HG03439 (cell line): ENCODE measurements at regions not wholly inside any gene's neighbourhood (a gene's known extent, or its start where the extent isn't known, plus 50 kb on each side); places are given as distances from the start of the nearest gene placed in this dataset.
"Not testable (repeated sequence)": the region's sequence is repeated elsewhere in the genome, so short reads cannot be mapped to it uniquely, and the experiment has no call there.

ENCODE experiments used
- ATAC-seq: cut with Tn5 transposase; IDR thresholded peaks from one replicate; pipeline ENCODE4 v1.9.1; 2021; ENCODE audit warnings: mild to moderate bottlenecking, moderate library complexity; ENCODE audit not compliant: unreplicated experiment

DNA sequence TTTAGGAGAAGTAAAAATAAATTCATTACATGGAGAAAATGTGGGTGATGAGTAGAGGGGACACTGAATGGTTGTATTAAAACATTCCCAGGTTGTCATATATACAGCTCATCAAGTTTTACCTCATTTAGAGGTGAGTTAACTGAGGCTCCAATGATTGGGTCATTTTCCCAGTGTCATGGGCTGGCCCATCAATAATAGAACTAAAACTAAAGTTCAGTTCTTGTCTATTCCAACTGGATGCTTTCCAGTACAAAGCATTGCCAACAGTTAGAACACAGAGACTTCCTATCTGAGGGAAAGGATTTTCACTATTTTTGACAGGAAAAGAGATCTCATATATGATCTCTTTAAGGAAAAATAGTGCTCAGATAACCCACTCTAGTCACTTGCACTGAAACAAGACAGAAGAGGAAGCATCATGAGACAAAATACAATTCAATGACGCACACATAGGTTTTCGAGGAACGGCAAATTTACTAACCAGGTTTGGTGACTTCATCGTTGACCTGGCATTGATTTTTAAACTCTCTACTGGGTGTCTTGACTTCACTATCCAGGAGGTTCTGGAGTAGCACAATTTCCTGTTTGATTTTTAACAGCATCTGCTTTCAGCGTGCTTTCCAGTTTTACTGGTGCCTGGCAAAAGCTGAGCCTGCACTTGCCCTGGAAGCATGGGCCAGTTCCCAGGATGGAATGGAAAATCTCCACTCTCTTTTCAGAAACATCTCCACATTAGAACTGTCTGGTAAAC lies 195.5 kb upstream of the FBXL4 start:
- ATAC-seq, result no peak

DNA sequence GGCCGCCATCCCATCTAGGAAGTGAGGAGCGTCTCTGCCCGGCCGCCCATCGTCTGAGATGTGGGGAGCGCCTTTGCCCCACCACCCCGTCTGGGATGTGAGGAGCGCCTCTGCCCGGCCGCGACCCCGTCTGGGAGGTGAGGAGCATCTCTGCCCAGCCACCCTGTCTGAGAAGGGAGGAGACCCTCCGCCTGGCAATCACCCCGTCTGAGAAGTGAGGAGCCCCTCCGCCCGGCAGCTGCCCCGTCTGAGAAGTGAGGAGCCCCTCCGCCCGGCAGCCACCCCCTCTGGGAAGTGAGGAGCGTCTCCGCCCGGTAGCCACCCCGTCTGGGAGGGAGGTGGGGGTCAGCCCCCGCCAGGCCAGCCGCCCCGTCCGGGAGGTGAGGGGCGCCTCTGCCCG lies 194.2 kb upstream of the FBXL4 start:
- ATAC-seq, result not testable (repeated sequence)

DNA sequence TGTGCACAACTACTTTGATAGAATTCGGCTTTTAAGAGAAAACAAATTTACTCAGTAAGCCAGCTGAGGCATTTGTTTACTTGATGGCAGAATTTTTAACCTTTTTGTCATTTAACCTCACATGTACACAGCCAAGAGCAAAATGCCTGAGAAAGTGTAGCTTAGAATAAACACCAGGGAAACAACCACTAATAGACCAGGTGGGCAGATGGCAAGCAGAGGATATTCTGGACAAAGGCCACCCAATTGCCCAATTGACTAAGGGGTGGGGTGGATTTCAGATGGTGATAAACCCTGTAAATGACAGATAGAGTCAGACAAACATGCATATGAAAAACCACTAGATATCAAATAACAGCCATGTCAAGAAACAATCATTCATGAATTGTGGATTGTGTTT lies 190.7 kb upstream of the FBXL4 start:
- ATAC-seq, result no peak

DNA sequence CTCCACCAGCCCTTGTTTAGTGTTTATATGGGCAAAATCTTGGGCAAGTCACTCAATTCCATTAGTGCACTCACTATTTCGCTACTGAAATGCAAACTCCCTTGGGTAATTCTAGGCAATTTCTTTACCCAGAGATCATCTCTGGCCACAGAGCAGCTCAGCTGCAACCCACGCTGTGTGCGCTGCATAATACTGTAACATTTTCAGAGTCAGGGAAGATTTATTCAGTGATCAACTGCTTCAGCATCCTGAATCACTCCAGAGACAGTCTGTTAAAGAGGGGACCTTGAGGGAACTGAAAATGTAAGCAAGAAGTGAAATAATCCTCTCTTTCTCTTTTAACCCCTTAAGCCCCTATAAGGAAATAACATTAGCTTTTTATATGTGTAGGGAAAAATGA lies 189.6 kb upstream of the FBXL4 start:
- no peak for ATAC-seq

DNA sequence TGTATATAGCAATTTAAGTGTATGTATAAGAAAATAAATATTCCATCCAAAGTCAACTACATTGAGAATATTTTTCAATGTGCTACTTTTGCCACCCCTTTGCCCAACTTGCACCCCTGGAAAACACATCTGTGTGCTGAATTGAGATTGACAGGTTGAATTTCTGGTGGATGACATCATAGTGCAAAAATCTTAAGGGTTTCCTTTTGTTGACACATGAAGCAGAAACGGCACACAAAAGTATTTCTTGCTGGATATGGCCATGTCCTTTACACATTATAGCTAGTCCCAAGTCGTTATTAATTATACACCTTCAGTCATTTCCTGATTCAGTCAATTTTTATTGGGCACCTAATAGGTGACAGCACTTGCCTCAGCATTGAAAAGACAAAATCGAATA lies 188.7 kb upstream of the FBXL4 start:
- no peak for ATAC-seq

DNA sequence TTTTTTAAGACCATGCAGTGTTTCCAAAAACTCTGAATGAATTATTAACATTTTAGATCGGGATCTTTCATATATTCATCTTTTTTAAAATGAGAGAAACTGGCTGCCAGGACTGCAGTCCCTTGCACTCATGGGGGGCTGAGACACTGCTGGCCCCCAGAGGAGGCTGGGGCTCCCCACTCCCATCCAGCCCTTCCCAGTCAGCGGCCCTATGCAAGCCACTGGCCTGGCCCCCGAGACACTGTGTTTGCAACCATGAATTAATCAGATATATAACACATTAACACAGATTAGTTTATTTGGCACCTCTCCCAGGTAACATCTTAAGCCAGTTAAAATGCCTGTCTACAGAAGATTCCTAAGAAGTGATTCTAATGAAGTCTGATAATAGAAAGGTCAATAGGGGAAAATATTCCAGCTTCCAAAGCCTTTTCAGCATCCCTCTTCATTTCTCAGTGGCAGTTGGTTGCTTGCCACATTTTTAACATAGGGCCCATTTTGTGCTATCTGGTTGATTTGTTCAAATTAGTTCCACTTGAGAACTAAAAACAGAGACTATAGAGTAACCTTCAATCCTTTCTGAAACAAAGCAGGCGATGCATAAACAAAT lies 184.4 kb upstream of the FBXL4 start:
- ATAC-seq, result no peak

DNA sequence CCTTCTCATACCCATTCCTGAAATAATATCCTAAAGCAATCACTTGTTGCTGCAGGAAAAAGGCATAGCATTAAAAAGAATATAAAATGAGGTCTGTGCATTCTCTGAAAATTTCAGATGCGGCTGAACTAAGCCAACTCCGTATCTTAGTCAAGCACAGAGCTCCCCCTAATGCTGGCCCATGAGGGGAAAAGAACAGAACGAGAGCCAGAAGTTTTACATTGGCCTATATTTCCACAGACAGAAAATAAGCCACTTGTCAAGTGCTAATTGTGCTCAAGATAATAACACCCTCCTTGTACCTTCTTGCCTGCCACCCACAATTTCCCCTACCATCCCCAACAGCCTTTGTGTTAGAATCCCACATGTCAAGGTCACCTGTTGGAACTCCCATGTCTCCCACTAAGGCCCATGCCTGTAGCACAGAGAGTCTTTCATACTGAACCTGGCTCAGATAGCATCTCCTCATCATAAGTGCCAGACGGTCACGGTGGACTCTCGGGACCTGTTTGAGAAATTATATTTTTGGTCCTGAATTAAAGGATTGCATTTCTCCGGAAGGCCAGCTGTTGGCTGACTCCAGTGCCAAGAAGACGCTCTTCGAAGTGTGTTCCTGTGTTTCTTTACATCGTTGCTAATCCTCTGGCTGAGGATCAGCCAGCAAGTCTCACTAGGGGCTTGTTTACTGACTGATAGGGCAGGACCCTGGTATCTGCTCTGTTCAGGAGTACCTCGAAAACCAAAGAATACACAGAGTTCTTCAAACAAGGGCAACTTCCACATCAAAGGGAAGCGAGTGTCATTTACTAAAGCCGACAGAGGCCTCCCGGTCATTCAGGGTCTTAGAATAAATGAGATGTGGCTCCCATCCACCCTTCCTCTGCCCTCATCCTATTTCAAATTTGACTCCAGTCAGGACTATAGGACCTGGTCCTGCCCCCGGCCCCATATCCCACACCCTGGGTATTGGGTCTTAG lies 183.4 kb upstream of the FBXL4 start:
- no peak for ATAC-seq

DNA sequence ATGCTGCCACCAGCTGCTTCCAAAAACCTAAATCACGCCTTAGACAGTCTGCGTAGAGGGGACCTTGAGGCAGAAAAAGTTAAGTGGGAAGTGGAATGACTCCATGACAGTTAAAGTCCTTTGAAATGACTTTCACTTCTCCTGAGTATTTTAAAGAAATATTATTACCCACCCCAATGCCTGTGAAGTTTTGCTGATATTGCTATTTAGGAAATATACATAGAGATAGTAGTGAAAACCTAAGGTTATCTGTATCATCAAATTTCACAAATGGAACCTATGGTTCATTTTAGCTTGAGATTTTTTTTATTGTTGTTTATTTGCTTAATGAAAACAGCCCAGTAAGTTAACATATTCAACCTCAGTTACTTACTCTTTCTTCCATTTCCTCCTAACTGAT lies 182.1 kb upstream of the FBXL4 start:
- ATAC-seq, result no peak

DNA sequence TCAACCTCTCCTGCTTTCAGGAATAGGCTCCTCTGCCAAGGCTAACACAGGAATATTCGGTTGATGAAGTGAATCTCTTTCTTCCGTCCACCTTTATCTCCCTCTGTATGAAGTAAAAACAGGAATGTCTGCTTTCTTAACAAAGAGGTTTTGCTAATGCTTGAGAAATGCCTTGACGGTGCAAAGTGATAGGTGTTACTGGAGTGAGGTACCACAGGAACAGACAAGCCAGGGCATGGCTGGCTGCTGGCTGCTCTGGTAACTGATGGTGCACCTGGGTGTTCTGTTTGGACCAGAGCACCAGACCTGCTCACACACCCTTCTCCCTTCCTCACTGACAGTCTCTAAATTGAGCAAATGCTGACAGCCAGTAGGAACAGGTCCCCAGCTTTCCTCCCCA lies 174.0 kb upstream of the FBXL4 start:
- ATAC-seq, result no peak

DNA sequence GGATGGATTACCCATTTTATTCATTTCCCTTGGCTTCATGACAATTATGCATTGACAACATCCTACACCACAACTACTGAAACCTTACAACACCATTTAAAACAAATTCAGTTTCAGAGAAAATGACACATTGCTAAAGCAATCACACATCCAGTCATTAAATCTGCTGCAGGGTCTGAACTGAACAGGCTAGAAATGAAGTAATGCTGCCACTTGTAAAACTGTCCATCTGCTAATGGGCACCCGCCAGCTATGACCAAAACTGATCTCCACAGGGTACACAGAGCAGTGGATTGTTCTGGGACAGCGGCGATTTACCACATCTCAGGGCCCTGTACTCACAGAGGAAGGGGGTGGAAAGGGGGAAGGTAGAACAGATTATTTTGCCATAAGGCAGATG lies 172.9 kb upstream of the FBXL4 start:
- ATAC-seq, result no peak

DNA sequence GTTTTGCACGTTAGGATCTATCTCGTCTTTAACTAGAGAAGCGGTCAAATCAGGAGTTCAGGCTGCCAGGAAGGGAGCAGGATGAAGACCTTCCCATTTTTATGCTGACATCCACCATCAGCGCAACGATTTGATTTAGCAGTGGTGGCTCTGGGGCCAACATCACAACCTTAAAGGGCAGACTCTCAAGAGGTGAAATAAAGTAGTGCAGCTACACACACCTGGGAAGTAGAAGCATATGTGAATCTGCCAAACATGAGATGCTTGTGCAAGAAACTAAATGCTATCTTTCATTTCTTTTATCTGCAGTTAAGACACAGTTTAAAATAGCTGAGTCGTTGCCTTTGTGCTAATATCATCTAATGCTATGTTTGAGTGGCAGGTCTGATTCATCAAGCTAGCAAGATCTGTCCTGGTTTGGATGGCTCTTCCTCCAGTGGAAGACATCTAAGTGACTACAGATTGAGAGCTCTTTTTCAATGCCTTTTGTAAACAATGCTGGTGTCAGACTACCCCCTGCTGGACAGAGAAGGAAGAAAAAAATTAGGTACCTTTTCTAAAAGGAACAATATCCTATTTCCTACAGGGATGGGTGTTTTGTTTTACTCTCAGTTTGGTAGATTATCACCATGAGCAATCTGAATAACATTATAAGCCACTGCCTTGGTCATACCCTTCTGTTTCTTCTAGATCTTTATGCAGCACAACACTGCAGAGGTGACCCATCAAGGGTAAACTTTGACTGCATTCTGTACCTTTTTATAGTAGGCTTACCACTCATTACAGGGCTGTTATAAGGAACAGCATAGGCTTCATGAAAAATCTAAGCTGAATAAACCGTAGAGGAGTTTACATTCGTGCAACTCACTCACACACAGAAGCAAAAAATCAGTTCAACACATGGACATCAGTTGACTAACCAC lies 171.6 kb upstream of the FBXL4 start:
- ATAC-seq, result peak; percentile 71

DNA sequence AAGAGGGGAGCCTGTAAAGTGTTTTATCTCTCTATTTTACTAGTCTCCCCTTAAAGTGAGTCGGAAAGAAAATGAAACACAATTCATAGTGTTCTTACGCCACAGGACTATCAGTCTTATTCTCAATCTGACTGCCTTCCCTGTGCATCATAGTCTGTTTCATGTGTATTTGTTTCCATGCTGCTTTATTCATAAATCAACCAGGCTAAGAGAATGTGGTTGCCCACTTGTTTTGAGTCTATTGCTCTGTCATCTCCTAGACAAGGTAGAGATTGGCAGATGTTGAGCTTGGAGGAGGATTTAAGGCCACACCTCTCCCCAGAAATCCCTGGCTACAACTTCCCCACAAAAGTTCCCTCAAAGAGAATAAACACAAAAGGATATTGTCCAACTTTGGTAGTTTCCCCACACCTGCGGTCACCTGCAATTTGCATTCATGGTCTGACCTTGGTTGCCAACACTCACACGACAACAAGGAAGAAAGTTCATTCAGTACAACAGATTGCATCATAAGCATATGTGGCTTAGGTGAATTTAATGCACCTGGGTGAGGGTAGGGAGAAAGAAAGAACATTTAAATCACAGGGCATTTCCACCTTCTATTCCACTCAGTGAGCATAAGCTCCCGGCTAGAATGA lies 167.1 kb upstream of the FBXL4 start:
- ATAC-seq, result no peak

DNA sequence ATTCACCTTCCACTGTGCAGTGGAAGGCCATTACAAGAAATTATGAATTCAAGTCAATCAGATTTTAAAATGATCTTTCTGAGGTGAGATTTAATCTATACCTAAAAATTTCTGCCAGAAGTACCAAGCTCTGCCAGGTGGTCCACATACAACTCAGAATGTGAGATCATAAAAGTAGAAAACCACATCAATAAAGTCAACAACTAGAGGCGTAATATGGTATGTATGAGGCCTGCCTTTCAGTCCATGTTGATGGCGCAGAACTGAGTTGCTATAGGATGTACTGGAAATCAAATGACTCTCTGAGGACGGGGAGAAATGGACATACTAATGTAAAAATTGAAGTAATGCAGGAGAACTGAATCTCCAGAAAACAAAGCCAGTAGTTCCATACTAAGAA lies 163.8 kb upstream of the FBXL4 start:
- ATAC-seq, result no peak

DNA sequence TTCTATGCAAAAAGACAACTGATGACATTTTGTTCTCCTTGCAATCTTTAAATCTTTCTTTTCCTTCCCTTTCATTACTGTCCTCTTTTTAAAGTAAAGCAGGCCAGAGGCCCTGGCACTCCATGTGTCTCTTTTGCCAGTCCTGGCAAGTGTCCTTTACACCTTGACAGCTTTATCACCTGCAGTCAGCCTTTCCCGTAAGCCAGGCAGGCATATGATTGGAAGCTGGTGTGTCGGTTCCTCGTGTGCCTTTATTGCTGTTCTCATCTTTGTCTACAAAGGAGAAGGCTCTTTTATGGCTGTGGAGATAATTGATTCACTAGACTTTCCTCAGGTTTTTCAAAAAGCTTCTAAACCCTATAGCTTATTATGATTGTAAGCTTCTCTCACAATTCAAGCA lies 162.3 kb upstream of the FBXL4 start:
- no peak for ATAC-seq

DNA sequence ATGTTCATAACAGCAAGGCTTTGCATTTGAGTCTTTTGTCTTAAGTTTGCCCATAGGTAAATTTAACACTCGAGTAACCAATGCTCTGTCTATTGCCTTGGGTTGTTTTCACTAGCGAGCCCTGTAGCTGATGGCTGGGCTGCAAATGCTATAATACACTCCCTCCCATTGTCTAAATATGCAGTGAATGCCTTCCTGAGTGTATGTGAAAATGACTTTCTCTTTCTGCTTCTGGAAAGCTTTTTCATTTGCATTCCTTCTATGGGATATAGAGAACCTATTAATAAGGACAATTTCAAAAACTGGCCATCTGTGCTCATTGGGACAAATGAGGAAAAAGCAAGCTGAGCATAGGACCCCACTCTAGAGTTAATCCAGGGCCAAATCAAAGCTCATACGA lies 156.5 kb upstream of the FBXL4 start:
- no peak for ATAC-seq

DNA sequence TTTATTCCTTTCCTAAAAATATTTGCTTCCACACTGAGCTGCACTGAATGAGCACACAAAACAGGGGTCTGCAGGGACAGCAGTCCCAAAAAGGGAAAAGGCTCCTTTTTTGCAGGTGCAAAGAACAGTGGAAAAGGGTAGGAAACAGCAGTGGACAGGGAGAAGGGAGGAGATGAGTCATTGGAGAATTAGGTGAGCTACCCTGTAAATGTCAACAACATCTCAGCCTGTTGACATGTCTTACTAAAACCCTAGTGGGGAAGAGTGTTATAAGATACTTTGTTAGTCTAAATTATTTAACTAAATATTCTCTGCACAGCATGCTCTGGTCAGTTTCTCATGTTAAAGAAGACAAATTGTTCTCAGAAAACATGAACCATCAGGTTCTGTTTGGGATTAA lies 151.5 kb upstream of the FBXL4 start:
- ATAC-seq, result no peak

DNA sequence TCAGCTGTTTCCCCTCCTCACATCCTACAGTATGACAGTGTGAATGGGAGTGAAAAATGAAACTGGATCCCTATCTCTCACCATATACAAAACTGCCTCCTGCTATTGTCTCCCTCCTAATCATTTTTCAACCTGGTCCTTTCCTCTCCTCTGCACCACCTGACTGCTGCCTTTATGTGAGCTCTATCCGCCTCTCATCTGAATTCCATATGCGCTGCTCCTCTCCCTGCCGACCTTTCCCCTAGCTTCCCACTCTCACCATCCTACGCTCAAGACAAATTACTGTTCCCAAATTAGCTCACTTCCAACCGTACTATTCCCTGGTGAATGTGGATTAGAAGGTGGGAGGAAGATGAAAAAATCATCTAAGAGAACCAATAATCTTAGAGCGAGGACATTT lies 148.4 kb upstream of the FBXL4 start:
- no peak for ATAC-seq

DNA sequence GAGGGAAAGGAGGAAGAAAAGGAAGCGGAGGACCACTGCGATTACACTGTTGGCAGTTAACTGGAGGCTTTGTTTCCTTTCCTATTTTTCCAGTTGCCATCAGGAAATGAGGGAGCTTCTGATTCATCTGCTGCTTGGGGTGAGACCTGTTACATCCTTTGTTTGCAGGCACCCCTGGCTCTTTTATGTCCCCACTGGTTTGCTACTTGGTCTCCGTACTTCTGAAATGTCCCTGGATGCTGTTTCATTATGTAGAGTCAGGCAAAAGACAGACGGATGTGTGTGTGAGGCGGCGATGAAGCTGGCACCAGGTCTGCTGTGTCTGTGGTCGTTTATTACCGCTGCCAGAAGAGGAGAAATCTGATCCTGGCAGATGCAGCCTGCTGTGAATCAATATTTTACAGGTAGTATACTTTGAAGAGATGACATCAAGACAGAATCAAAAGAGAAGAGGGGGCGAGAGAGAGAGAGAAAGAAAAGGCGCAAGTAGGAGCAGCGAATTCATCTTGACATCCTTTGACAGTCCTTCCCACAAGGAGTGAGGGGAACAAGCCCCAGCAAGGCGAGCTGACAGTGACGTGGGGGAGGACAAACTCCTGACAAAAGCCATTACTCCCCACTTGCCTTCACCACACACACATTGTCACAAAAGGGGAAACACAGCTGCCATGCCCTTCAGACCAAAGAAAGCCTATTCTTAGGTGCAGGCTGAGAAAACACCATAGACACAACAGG lies 145.9 kb upstream of the FBXL4 start:
- no peak for ATAC-seq

DNA sequence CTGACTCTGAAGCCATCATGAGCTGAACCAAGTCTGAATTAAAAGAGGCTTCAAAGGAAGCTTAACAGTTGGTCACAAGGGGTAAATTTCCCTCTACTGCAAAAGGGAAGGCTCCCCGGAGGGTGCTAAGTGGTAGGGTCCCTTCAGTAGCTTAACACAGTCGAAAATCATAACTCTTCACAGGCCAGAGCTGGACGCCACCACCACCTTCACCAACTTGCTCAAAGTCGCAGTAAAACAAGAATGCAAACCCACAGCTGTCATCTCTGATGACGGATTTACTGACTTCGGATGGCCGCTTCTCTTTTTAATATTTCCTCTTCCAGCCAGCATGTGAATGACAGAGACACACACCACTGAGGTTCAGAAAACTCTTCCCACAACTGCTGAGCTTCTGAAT lies 144.7 kb upstream of the FBXL4 start:
- no peak for ATAC-seq

DNA sequence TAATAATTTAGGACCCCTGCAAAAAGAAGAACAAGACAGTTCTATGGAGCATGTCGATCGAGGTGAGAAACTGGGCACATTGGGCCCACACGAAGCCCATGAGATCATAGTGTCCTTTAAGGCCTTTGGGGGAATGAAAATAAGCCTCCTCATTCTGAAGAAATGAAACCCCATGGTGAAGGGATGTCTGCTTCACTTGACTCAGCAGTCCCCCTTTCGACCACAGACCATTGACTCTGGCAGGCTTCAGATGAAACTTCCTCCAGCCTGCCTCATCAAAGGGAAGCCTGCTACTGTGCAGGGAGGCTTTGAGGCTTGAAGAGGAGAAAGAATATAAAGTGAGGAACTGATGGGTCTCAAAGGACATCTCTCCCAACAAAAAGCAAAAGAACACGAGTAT lies 144.2 kb upstream of the FBXL4 start:
- peak; percentile 53 for ATAC-seq
